ENCODE measurements at regions not wholly inside any gene's neighbourhood (a gene's known extent, or its start where the extent isn't known, plus 50 kb on each side); places are given as distances from the start of the nearest gene placed in this dataset.

- Mint-ChIP-seq H3K4me3 (no peak overlapping the region), H3K27ac (no peak overlapping the region), H3K36me3 (peaks cover 1% of the 10 kb centered on the region), H3K27me3 (no peaks in the 10 kb centered on the region), H3K9me3 (peaks cover 0 to 1% (median 0%) of the 10 kb centered on the region in 3 donors), H3K4me1 (no peaks in the 10 kb centered on the region)
Measured at GRCh38 chr3:116977441-116977840, 267.9 kb downstream of the TUSC7 start.

DNA sequence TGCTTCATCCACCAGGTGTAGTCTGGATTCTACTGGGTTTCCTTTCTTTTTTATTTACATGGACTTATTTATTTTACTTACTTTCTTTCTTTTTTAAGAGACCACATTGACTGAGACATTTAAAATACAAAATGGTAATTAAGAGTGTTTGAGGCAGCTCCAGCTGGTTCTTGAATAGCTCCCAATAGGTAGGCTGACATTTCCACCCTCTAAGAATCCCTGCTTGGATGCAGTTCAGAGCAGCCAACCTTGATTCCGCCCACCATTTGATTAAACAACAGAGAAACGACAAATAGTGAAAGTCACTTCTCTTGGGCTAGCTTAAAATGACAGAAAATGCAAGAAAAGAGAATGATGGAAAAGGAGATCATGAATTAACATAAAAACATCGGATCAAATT is 270.5 kb downstream of the TUSC7 start:
- peaks cover 0 to 1% (median 0%) of the 10 kb centered on the region in 3 donors for H3K9me3 Mint-ChIP-seq
- H3K4me1 Mint-ChIP-seq, result no peaks in the 10 kb centered on the region
- no peak overlapping the region for H3K4me3 Mint-ChIP-seq
- no peaks in the 10 kb centered on the region for H3K27me3 Mint-ChIP-seq
- H3K27ac Mint-ChIP-seq, result no peak overlapping the region
- peaks cover 1% of the 10 kb centered on the region for H3K36me3 Mint-ChIP-seq

GRCh38 chr3:116981089-116981488 is 271.5 kb downstream of the TUSC7 start:
- H3K27ac Mint-ChIP-seq, result no peak overlapping the region
- peaks cover 0 to 3% (median 3%) of the 10 kb centered on the region in 3 donors for H3K9me3 Mint-ChIP-seq
- no peaks in the 10 kb centered on the region for H3K27me3 Mint-ChIP-seq
- peaks cover 1% of the 10 kb centered on the region for H3K36me3 Mint-ChIP-seq
- H3K4me1 Mint-ChIP-seq, result no peaks in the 10 kb centered on the region
- H3K4me3 Mint-ChIP-seq, result no peak overlapping the region

GRCh38 chr3:116984301-116984700 is 274.7 kb downstream of the TUSC7 start:
- Mint-ChIP-seq H3K27me3 (no peaks in the 10 kb centered on the region), H3K4me3 (no peak overlapping the region), H3K27ac (no peak overlapping the region), H3K36me3 (no peaks in the 10 kb centered on the region), H3K9me3 (peaks cover 0 to 3% (median 2%) of the 10 kb centered on the region in 3 donors), H3K4me1 (no peaks in the 10 kb centered on the region)

DNA sequence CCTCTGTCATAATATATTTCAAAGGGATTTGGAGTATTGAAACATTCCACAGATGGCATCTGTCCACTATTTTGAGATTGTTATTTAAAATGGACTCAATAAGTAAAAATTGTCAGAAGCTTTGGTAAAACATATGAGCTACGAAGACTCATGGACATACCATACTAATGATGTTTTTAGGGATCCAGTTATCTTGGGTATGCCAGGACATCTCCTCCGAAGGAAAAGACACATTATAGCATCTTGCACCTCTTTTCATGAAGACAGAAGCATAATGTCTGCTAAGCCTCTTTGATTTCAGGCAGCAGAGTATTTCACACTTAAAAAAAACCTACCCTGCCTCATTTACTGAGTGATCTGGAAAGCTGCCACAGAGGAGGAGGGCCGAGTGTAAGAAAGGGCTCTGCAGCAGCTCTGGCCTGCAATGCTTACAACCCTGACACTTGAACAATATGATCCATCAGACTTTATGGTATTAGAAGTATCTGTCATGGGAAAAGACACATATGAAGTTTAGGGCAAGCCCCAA is 284.8 kb downstream of the TUSC7 start:
- no peaks in the 10 kb centered on the region for H3K4me1 Mint-ChIP-seq
- peaks cover 4% of the 10 kb centered on the region for H3K36me3 Mint-ChIP-seq
- no peaks in the 10 kb centered on the region for H3K9me3 Mint-ChIP-seq
- no peak overlapping the region for H3K4me3 Mint-ChIP-seq
- no peaks in the 10 kb centered on the region for H3K27me3 Mint-ChIP-seq
- no peak overlapping the region for H3K27ac Mint-ChIP-seq

DNA sequence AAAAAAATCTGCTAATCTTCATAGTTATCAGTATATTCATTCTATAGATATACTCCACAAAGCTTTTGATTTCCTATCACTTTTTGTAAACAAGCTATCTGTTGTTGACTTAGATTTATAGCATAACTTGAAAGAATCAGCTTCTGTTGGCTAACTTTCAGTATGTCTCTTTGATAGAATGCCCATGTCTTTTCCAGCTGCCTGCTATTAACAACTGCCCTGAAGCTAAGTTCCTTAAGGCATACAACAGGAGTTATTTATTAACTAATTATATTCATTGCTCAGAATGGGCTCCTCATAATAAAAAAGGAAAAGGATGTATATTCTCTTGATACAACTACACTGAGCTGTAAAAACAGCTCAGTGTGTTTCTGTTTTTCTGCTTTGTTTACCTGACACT is 293.9 kb downstream of the TUSC7 start:
- Mint-ChIP-seq H3K4me3 (no peak overlapping the region), H3K27me3 (no peaks in the 10 kb centered on the region), H3K9me3 (peaks cover 0 to 2% (median 0%) of the 10 kb centered on the region in 3 donors), H3K36me3 (no peaks in the 10 kb centered on the region), H3K27ac (no peak overlapping the region), H3K4me1 (peaks cover 0 to 1% (median 0%) of the 10 kb centered on the region in 3 donors)

DNA sequence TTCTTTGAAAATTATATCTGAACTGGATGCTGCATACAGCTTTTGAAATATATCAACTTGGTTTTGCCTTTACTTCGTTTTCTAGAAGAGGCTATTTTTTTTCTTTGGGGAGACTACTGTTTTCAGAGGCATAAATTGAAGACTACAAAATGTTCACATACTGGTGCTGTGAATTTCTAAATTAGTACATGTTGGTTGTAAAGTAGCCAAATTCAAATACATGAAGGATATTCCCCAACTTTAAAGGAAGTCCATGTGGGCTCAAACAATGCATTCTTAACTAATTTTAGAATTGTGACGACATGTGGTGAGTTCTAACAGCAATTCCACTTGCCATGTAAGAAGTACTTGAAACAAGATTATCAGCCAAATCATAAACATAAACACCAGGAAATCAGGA is 295.7 kb downstream of the TUSC7 start:
- no peaks in the 10 kb centered on the region for H3K36me3 Mint-ChIP-seq
- peaks cover 0 to 2% (median 0%) of the 10 kb centered on the region in 3 donors for H3K9me3 Mint-ChIP-seq
- H3K4me1 Mint-ChIP-seq, result peaks cover 0 to 1% (median 0%) of the 10 kb centered on the region in 3 donors
- no peaks in the 10 kb centered on the region for H3K27me3 Mint-ChIP-seq
- H3K27ac Mint-ChIP-seq, result no peak overlapping the region
- H3K4me3 Mint-ChIP-seq, result no peak overlapping the region

DNA sequence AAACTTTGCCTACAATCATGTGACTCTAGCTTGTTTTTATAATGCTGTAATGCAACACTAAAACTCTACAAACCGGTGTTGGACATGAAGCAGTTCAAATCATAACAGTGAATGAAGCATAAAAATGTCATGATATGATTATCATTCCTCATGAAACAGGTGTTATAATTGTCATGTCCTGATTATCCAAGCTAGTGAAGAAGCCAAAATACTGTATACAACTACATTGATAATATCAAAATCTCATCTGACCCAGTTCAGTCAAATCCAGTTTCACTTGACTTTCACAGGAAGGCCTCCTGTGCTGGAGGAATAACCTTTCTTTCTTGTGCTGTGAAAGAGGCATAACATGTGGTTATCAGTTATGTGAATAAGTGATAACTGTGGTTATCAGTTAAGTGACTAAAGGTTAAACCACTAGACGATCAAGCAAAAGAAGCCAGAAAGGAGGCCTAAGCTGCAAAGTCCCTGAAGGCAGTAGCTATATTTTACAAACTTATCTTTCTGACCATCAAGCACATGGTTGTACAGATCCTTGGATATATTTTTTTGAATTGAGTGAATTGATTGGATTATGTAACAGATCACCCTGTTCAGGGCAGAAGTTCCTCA is 296.4 kb downstream of the TUSC7 start:
- Mint-ChIP-seq H3K36me3 (no peaks in the 10 kb centered on the region), H3K27ac (no peak overlapping the region), H3K4me1 (no peaks in the 10 kb centered on the region), H3K27me3 (no peaks in the 10 kb centered on the region), H3K4me3 (no peak overlapping the region), H3K9me3 (peaks cover 0 to 2% (median 0%) of the 10 kb centered on the region in 3 donors)

DNA sequence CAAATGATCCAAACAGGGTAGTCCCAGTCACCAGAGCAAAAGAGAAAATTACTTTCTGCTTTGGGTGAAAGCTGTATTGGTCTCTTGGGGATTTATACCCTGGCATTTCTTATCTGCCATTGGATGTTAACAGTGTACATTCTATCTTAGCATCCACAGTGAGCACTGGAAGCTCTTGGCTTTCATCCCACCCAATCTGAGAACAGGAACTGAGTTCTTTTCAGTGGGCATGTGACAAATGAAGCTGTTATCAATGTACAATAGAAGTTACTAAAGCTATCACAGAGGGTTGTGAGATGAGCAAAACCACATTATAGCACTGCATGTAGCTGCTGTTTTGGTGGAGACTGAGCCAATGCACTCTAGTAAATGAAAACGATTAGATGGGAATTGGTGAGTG is 300.7 kb downstream of the TUSC7 start:
- peaks cover 0 to 4% (median 0%) of the 10 kb centered on the region in 3 donors for H3K4me1 Mint-ChIP-seq
- H3K36me3 Mint-ChIP-seq, result no peaks in the 10 kb centered on the region
- H3K9me3 Mint-ChIP-seq, result peaks cover 0 to 2% (median 0%) of the 10 kb centered on the region in 3 donors
- H3K27ac Mint-ChIP-seq, result no peak overlapping the region
- no peaks in the 10 kb centered on the region for H3K27me3 Mint-ChIP-seq
- no peak overlapping the region for H3K4me3 Mint-ChIP-seq

GRCh38 chr3:117011687-117012250 is 302.2 kb downstream of the TUSC7 start:
- peaks cover 0 to 4% (median 0%) of the 10 kb centered on the region in 3 donors for H3K4me1 Mint-ChIP-seq
- H3K36me3 Mint-ChIP-seq, result no peaks in the 10 kb centered on the region
- H3K9me3 Mint-ChIP-seq, result peaks cover 0 to under 1% (median 0%) of the 10 kb centered on the region in 3 donors
- H3K4me3 Mint-ChIP-seq, result no peak overlapping the region
- H3K27ac Mint-ChIP-seq, result no peak overlapping the region
- no peaks in the 10 kb centered on the region for H3K27me3 Mint-ChIP-seq

- Mint-ChIP-seq H3K9me3 (no peaks in the 10 kb centered on the region), H3K4me3 (no peak overlapping the region), H3K4me1 (peaks cover 0 to 4% (median 4%) of the 10 kb centered on the region in 3 donors), H3K27ac (no peak overlapping the region), H3K36me3 (no peaks in the 10 kb centered on the region), H3K27me3 (peaks cover 11% of the 10 kb centered on the region)
Measured at GRCh38 chr3:117016378-117016777, 306.8 kb downstream of the TUSC7 start.

DNA sequence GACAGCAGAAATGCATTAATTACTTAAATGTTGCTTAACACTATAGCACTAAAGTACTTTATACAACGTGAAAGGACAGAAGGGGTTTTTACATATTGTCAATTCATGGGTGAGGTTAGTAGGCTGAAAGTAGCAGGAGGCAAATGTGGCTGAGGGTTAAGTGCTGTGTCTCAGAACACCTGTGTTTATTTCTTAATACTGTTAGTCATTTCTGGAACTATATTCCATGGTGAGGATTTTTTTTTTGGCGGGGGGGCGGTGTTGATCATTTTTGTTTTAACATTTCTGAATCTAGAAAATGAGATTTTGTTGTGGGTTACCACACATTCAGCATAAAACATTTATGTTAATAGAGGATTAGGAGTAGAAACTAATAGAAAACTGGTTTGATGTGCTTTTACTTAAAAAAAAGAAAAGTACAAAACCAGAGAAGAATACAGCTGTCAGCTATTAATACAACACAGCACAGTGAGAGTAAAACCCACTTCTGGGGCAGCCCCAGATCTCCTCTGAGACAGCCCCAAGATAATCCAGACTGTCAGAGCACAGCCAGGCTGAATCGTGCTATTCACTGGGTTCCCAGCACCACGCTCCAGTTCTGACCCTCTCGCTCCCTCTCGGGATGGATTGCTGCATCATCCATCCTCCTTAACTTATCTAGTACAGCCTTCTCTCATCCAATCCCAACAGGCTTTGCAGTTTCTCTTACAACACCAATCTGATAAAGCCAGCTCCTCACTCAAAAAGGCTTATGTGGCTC is 307.7 kb downstream of the TUSC7 start:
- H3K27ac Mint-ChIP-seq, result no peak overlapping the region
- peaks cover 11% of the 10 kb centered on the region for H3K27me3 Mint-ChIP-seq
- no peaks in the 10 kb centered on the region for H3K9me3 Mint-ChIP-seq
- H3K4me1 Mint-ChIP-seq, result peaks cover 0 to 4% (median 0%) of the 10 kb centered on the region in 3 donors
- H3K36me3 Mint-ChIP-seq, result no peaks in the 10 kb centered on the region
- H3K4me3 Mint-ChIP-seq, result no peak overlapping the region

- Mint-ChIP-seq H3K27me3 (peaks cover 11% of the 10 kb centered on the region), H3K4me1 (peaks cover 0 to 4% (median 0%) of the 10 kb centered on the region in 3 donors), H3K36me3 (no peaks in the 10 kb centered on the region), H3K27ac (no peak overlapping the region), H3K4me3 (no peak overlapping the region), H3K9me3 (no peaks in the 10 kb centered on the region)
Measured at GRCh38 chr3:117018655-117019054, 309.1 kb downstream of the TUSC7 start.

GRCh38 chr3:117019082-117019713 is 309.6 kb downstream of the TUSC7 start:
- H3K4me3 Mint-ChIP-seq, result peak overlapping the region in 2 of 4 donors; percentile 6 to 65
- peaks cover 11% of the 10 kb centered on the region for H3K27me3 Mint-ChIP-seq
- no peaks in the 10 kb centered on the region for H3K36me3 Mint-ChIP-seq
- no peaks in the 10 kb centered on the region for H3K9me3 Mint-ChIP-seq
- H3K27ac Mint-ChIP-seq, result no peak overlapping the region
- H3K4me1 Mint-ChIP-seq, result peaks cover 0 to 4% (median 0%) of the 10 kb centered on the region in 3 donors

DNA sequence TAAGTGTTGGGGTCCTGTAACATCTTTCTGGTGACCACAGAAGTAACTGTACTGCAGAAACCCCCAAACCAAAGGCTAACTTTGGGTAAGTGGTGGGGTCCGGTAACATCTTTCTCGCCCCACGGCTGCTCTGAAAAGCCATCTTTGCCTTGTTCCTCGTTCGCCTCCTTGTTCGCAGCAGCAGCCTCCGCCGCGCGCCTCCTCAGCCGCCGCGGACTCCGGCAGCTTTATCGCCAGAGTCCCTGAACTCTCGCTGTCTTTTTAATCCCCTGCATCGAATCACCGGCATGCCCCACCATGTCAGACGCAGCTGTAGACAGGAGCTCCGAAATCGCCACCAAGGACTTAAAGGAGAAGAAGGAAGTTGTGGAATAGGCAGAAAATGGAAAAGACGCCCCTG is 316.8 kb downstream of the TUSC7 start:
- Mint-ChIP-seq H3K36me3 (no peaks in the 10 kb centered on the region), H3K4me1 (no peaks in the 10 kb centered on the region), H3K4me3 (no peak overlapping the region), H3K27me3 (peaks cover 3% of the 10 kb centered on the region), H3K27ac (no peak overlapping the region), H3K9me3 (peaks cover 0 to 3% (median 0%) of the 10 kb centered on the region in 3 donors)

Data from IgD-negative memory B cell (primary cell).